H9 (cell line): ENCODE measurements at regions not wholly inside any gene's neighbourhood (a gene's known extent, or its start where the extent isn't known, plus 50 kb on each side); places are given as distances from the start of the nearest gene placed in this dataset.
"Not testable (repeated sequence)": the region's sequence is repeated elsewhere in the genome, so short reads cannot be mapped to it uniquely, and the experiment has no call there.

ENCODE experiments used
- DNase-seq: peaks from one replicate; pipeline ENCODE4 v3.0.0-alpha.2; 2017
- H2AFZ ChIP-seq: one replicate; pipeline ENCODE4 v1.6.1; 2013; ENCODE audit warnings: mild to moderate bottlenecking, low read length, control low read depth, moderate library complexity
- H2AK5ac ChIP-seq: 2 replicates; pipeline ENCODE4 v1.6.1; 2013; ENCODE audit warnings: low read length, control low read depth, mixed read lengths; ENCODE audit not compliant: insufficient read length
- H2BK120ac ChIP-seq: one replicate; pipeline ENCODE4 v1.6.1; 2013; ENCODE audit warnings: low read depth, mild to moderate bottlenecking, low read length, control low read depth, inconsistent platforms; ENCODE audit not compliant: poor library complexity, severe bottlenecking
- H2BK12ac ChIP-seq: 2 replicates; pipeline ENCODE4 v1.6.1; 2013; ENCODE audit warnings: low read length, control low read depth, mixed read lengths, low read depth; ENCODE audit not compliant: insufficient read length
- H2BK15ac ChIP-seq: 2 replicates; pipeline ENCODE4 v1.6.1; 2013; ENCODE audit warnings: low read depth, low read length, control low read depth
- H2BK20ac ChIP-seq: one replicate; pipeline ENCODE4 v1.6.1; 2013; ENCODE audit warnings: low read depth, mild to moderate bottlenecking, low read length, control low read depth, inconsistent platforms; ENCODE audit not compliant: poor library complexity, severe bottlenecking
- H2BK5ac ChIP-seq: 2 replicates; pipeline ENCODE4 v1.6.1; 2013; ENCODE audit warnings: low read length, control low read depth, mixed read lengths; ENCODE audit not compliant: insufficient read length
- H3K14ac ChIP-seq: 2 replicates; pipeline ENCODE4 v1.6.1; 2013; ENCODE audit warnings: low read length, control low read depth; ENCODE audit not compliant: insufficient read depth
- H3K18ac ChIP-seq: 2 replicates; pipeline ENCODE4 v1.6.1; 2013; ENCODE audit warnings: low read depth, mild to moderate bottlenecking, mixed read lengths, low read length, control low read depth; ENCODE audit not compliant: insufficient read length
- H3K23ac ChIP-seq: 2 replicates; pipeline ENCODE4 v1.6.1; 2013; ENCODE audit warnings: low read length, control low read depth, mixed read lengths, low read depth; ENCODE audit not compliant: insufficient read length
- H3K23me2 ChIP-seq: 2 replicates; pipeline ENCODE4 v1.6.1; 2013; ENCODE audit warnings: low read depth, mild to moderate bottlenecking, mixed read lengths, low read length, control low read depth; ENCODE audit not compliant: insufficient read length, poor library complexity, severe bottlenecking
- H3K27ac ChIP-seq: 2 replicates; pipeline ENCODE4 v1.5.1; 2013; ENCODE audit warnings: low read length, control low read depth, mixed read lengths, low read depth; ENCODE audit not compliant: insufficient read length
- H3K27me3 ChIP-seq: 2 replicates; pipeline ENCODE4 v1.6.1; 2013; ENCODE audit warnings: low read length, control low read depth, inconsistent platforms; ENCODE audit not compliant: insufficient read depth
- H3K4ac ChIP-seq: 2 replicates; pipeline ENCODE4 v1.6.1; 2013; ENCODE audit warnings: low read depth, mild to moderate bottlenecking, control low read depth, inconsistent platforms, low read length, moderate library complexity
- H3K4me1 ChIP-seq: 2 replicates; pipeline ENCODE4 v1.6.1; 2013; ENCODE audit warnings: low read length, control low read depth, inconsistent platforms; ENCODE audit not compliant: insufficient read depth
- H3K4me2 ChIP-seq: 2 replicates; pipeline ENCODE4 v1.6.1; 2013; ENCODE audit warnings: low read length, control low read depth, mixed read lengths; ENCODE audit not compliant: insufficient read length, insufficient read depth
- H3K56ac ChIP-seq: 2 replicates; pipeline ENCODE4 v1.6.1; 2013; ENCODE audit warnings: low read depth, mild to moderate bottlenecking, mixed read lengths, low read length, control low read depth; ENCODE audit not compliant: insufficient read length
- H3K79me1 ChIP-seq: 2 replicates; pipeline ENCODE4 v1.6.1; 2013; ENCODE audit warnings: low read depth, mild to moderate bottlenecking, moderate library complexity, low read length, control low read depth, inconsistent platforms; ENCODE audit not compliant: insufficient read depth, poor library complexity, severe bottlenecking
- H3K79me2 ChIP-seq: 2 replicates; pipeline ENCODE4 v1.6.1; 2013; ENCODE audit warnings: low read length, control low read depth, inconsistent platforms; ENCODE audit not compliant: insufficient read depth
- H3K9ac ChIP-seq: 2 replicates; pipeline ENCODE4 v1.6.1; 2013; ENCODE audit warnings: low read length, control low read depth, mixed read lengths; ENCODE audit not compliant: insufficient read length; ENCODE audit errors: extremely low read depth
- H3K9me3 ChIP-seq: one replicate; pipeline ENCODE4 v1.6.1; 2013; ENCODE audit warnings: low read depth, low read length, inconsistent platforms; ENCODE audit not compliant: control insufficient read depth
- H3T11ph ChIP-seq: one replicate; pipeline ENCODE4 v1.6.1; 2013; ENCODE audit warnings: mild to moderate bottlenecking, low read length, control low read depth, inconsistent platforms
- H4K20me1 ChIP-seq: one replicate; pipeline ENCODE4 v1.6.1; 2013; ENCODE audit not compliant: control insufficient read depth, insufficient read length, insufficient read depth
- H4K5ac ChIP-seq: 2 replicates; pipeline ENCODE4 v1.6.1; 2013; ENCODE audit warnings: low read depth, mild to moderate bottlenecking, mixed read lengths, low read length, control low read depth; ENCODE audit not compliant: insufficient read length
- H4K8ac ChIP-seq: replicated peaks from 2 replicates; pipeline ENCODE4 v1.6.1; 2013; ENCODE audit warnings: low read length, control low read depth, mixed read lengths, low read depth; ENCODE audit not compliant: insufficient read length
- H4K91ac ChIP-seq: 2 replicates; pipeline ENCODE4 v1.6.1; 2013; ENCODE audit warnings: low read depth, mild to moderate bottlenecking, moderate library complexity, mixed read lengths, low read length, control low read depth; ENCODE audit not compliant: insufficient read length
- H3K27ac Mint-ChIP-seq, 3 experiments: 2 replicates in 2 of 3; 3 replicates in 1 of 3; pipeline ENCODE4 v1.8.0; 2020 to 2021; ENCODE audit warnings: mixed read lengths in 3 of 3, mild to moderate bottlenecking in 1 of 3, moderate library complexity in 1 of 3
- H3K27me3 Mint-ChIP-seq: 2 replicates; pipeline ENCODE4 v1.8.0; 2021; ENCODE audit warnings: low read depth, mild to moderate bottlenecking, moderate library complexity, mixed read lengths
- H3K36me3 Mint-ChIP-seq, 3 experiments: 2 replicates in 2 of 3; 3 replicates in 1 of 3; pipeline ENCODE4 v1.8.0; 2020 to 2021; ENCODE audit warnings: low read depth in 3 of 3, mixed read lengths in 3 of 3; ENCODE audit not compliant: insufficient read depth in 1 of 3
- H3K4me1 Mint-ChIP-seq, 2 experiments: 2 replicates each; pipeline ENCODE4 v1.8.0; 2020; ENCODE audit warnings: mixed read lengths in 2 of 2
- H3K4me3 Mint-ChIP-seq, 2 experiments: 2 replicates in 1 of 2; 3 replicates in 1 of 2; pipeline ENCODE4 v1.8.0; 2020 to 2021; ENCODE audit warnings: mild to moderate bottlenecking in 2 of 2, mixed read lengths in 2 of 2, moderate library complexity in 1 of 2
- H3K9me3 Mint-ChIP-seq, 2 experiments: 2 replicates in 1 of 2; 3 replicates in 1 of 2; pipeline ENCODE4 v1.8.0; 2020; ENCODE audit warnings: mild to moderate bottlenecking in 2 of 2, mixed read lengths in 2 of 2, moderate library complexity in 1 of 2
- CTCF ChIP-seq: fragments of 200-600 bp; sonication (generic); conservative IDR thresholded peaks from 3 replicates; pipeline ENCODE4 v1.8.0; 2021; ENCODE audit warnings: antibody characterized with exemption, mild to moderate bottlenecking
- WGBS: extraction: QIAGEN DNeasy Blood & Tissue Kit; methylation state at CpG from one replicate; pipeline ENCODE4 v1.1.7; 2013; ENCODE audit warnings: missing lambda C conversion rate, low lambda C conversion rate, mixed read lengths; ENCODE audit not compliant: insufficient read length; ENCODE audit errors: extremely low coverage; 5-methylcytosine and 5-hydroxymethylcytosine counted together

GRCh38 chr2:33907866-33908265 lies 308.8 kb upstream of the FAM98A start:
- no peaks in the 10 kb centered on the region for H3K79me1 ChIP-seq
- no peak overlapping the region for H3K4me2 ChIP-seq
- H3K9me3 Mint-ChIP-seq: peaks cover 20 to 21% of the 10 kb centered on the region in 2 experiments
- H4K8ac ChIP-seq: no peak overlapping the region
- no CpG with 5 or more reads among the region's 2 CpGs for WGBS
- no peaks in the 10 kb centered on the region for H3K9me3 ChIP-seq
- no peaks in the 10 kb centered on the region for H4K20me1 ChIP-seq
- no peaks in the 10 kb centered on the region for H3K79me2 ChIP-seq
- no peak overlapping the region for H4K5ac ChIP-seq
- no peak overlapping the region for H2BK20ac ChIP-seq
- no peak overlapping the region for H3K27ac Mint-ChIP-seq
- no peak overlapping the region for H2BK5ac ChIP-seq
- H3K4ac ChIP-seq: no peak overlapping the region
- no peaks in the 10 kb centered on the region for H3K27me3 Mint-ChIP-seq
- H3K23ac ChIP-seq: no peak overlapping the region
- H3K4me1 ChIP-seq: no peaks in the 10 kb centered on the region
- TF ChIP-seq CTCF: no peak
- no peak overlapping the region for H2BK12ac ChIP-seq
- H3K4me1 Mint-ChIP-seq: no peaks in the 10 kb centered on the region
- no peak overlapping the region for H3K4me3 Mint-ChIP-seq
- H3K18ac ChIP-seq: no peak overlapping the region
- no peak overlapping the region for H2BK15ac ChIP-seq
- H3K14ac ChIP-seq: no peak overlapping the region
- H3K23me2 ChIP-seq: no peaks in the 10 kb centered on the region
- peaks cover 7 to 14% (median 11%) of the 10 kb centered on the region in 3 experiments; a peak in 6 of 7 replicates for H3K36me3 Mint-ChIP-seq
- H3K27me3 ChIP-seq: no peaks in the 10 kb centered on the region
- H3K56ac ChIP-seq: no peak overlapping the region
- no peak overlapping the region for H3K27ac ChIP-seq
- no peak overlapping the region for H2AK5ac ChIP-seq
- no peak overlapping the region for H4K91ac ChIP-seq
- no peak overlapping the region for H3T11ph ChIP-seq
- no peak for DNase-seq
- H3K9ac ChIP-seq: no peak overlapping the region
- no peak overlapping the region for H2AFZ ChIP-seq
- H2BK120ac ChIP-seq: no peak overlapping the region

- not testable (repeated sequence) for H3K18ac ChIP-seq, H3K23me2 ChIP-seq, H2AFZ ChIP-seq, H2BK15ac ChIP-seq, H4K91ac ChIP-seq, H3K4me2 ChIP-seq, H3K4me1 Mint-ChIP-seq, H2BK120ac ChIP-seq, H3K4me3 Mint-ChIP-seq, H3T11ph ChIP-seq, H2BK20ac ChIP-seq, H3K4me1 ChIP-seq, H2AK5ac ChIP-seq, H3K27ac ChIP-seq, H4K8ac ChIP-seq, H3K4ac ChIP-seq, H2BK12ac ChIP-seq, H2BK5ac ChIP-seq, H4K5ac ChIP-seq, DNase-seq, H3K9me3 ChIP-seq, H3K56ac ChIP-seq, H3K23ac ChIP-seq, H3K27me3 Mint-ChIP-seq, H4K20me1 ChIP-seq, H3K27me3 ChIP-seq, H3K9ac ChIP-seq, H3K14ac ChIP-seq, H3K27ac Mint-ChIP-seq, H3K79me2 ChIP-seq, H3K79me1 ChIP-seq
- Mint-ChIP-seq H3K36me3 (peaks cover 6 to 13% (median 12%) of the 10 kb centered on the region in 3 experiments; a peak in 6 of 7 replicates), H3K9me3 (peaks cover 16 to 25% of the 10 kb centered on the region in 2 experiments)
- WGBS: no CpG with 5 or more reads among the region's 1 CpG
Observed at GRCh38 chr2:33906129-33906528, 307.0 kb upstream of the FAM98A start.
